DND-41 (cell line): ENCODE measurements at regions not wholly inside any gene's neighbourhood (a gene's known extent, or its start where the extent isn't known, plus 50 kb on each side); places are given as distances from the start of the nearest gene placed in this dataset.

ENCODE experiments used
- EZH2 ChIP-seq: IDR thresholded peaks from 3 replicates; pipeline ENCODE4 v1.6.1; 2012; ENCODE audit warnings: borderline replicate concordance, low read depth, mild to moderate bottlenecking, moderate library complexity, low read length, inconsistent platforms; ENCODE audit not compliant: severe bottlenecking
- TF ChIP-seq, protein P1 (sequence below): IDR thresholded peaks from 2 replicates; pipeline ENCODE4 v1.5.1; 2012; ENCODE audit warnings: borderline replicate concordance, low read length, moderate library complexity, mild to moderate bottlenecking; ENCODE audit not compliant: poor library complexity, severe bottlenecking; ENCODE audit errors: extremely low read depth

DNA sequence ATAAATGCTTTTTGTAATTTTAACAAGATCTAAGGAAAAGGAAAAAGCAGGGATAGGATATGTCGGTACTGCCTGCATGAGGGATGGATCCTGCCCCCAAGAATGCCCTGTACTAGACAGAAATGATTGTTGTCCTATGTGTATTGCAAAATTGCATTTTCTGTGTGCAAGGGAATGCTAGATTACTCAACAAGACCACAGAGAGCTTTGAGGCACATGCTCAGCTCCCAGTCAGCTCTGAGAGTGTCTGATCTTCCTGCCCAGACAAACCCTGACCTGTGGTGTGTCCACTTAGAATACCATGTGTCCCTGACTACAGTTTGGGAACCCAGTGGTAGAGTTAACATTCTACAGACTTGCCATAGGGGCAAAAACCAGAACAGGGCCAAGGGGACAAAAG is 129.2 kb upstream of the PAK3 start:
- TF ChIP-seq, protein P1, sequence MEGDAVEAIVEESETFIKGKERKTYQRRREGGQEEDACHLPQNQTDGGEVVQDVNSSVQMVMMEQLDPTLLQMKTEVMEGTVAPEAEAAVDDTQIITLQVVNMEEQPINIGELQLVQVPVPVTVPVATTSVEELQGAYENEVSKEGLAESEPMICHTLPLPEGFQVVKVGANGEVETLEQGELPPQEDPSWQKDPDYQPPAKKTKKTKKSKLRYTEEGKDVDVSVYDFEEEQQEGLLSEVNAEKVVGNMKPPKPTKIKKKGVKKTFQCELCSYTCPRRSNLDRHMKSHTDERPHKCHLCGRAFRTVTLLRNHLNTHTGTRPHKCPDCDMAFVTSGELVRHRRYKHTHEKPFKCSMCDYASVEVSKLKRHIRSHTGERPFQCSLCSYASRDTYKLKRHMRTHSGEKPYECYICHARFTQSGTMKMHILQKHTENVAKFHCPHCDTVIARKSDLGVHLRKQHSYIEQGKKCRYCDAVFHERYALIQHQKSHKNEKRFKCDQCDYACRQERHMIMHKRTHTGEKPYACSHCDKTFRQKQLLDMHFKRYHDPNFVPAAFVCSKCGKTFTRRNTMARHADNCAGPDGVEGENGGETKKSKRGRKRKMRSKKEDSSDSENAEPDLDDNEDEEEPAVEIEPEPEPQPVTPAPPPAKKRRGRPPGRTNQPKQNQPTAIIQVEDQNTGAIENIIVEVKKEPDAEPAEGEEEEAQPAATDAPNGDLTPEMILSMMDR, result no peak
- TF ChIP-seq EZH2, result no peak
